ENCODE measurements at regions not wholly inside any gene's neighbourhood (a gene's known extent, or its start where the extent isn't known, plus 50 kb on each side); places are given as distances from the start of the nearest gene placed in this dataset.

- TF ChIP-seq POLR2A (IDR thresholded peaks at IDR 0.05) (no peak), CTCF (IDR thresholded peaks at IDR 0.05) (no peak)
These were observed 253.5 kb downstream of the KCNJ2 start for GRCh38 chr17:70422862-70423261.
